IMR-90 (cell line): ENCODE measurements at regions not wholly inside any gene's neighbourhood (a gene's known extent, or its start where the extent isn't known, plus 50 kb on each side); places are given as distances from the start of the nearest gene placed in this dataset.

Experiments
- ATAC-seq: fragments of 200-7000 bp; cut with Tn5 transposase; 2 replicates; pipeline ENCODE4 v1.9.1; 2020; ENCODE audit warnings: low read depth, mild to moderate bottlenecking, moderate library complexity
- BruUV-seq: library from RNA; stranded (reverse); fragments of 400-500 nt; replicated peaks from 2 replicates; lab custom pipeline; 2021; lab: Mats Ljungman, UMichigan
- CTCF ChIA-PET: fragments of 300-600 bp; formaldehyde crosslinking; extraction: SDS; loops from one replicate; lab custom pipeline; 2021; ENCODE audit warnings: antibody characterized with exemption; lab: Yijun Ruan, JAX
- POLR2A ChIA-PET: fragments of 300-600 bp; sonication (Branson Sonifier 250); formaldehyde crosslinking; loops from one replicate; lab custom pipeline; 2022; ENCODE audit warnings: antibody characterized with exemption; ENCODE audit not compliant: unreplicated experiment; lab: Charles Lee
- DNase-seq: peaks from one replicate; pipeline ENCODE4 v3.0.0; 2013
- H2AFZ ChIP-seq: replicated peaks from 2 replicates; pipeline ENCODE3; 2013; ENCODE audit warnings: low read length, mild to moderate bottlenecking; ENCODE audit not compliant: poor library complexity
- H2AK5ac ChIP-seq: 2 replicates; pipeline ENCODE4 v1.6.1; 2013; ENCODE audit warnings: low read depth, low read length, inconsistent platforms
- H2AK9ac ChIP-seq: replicated peaks from 2 replicates; pipeline ENCODE3; 2013; ENCODE audit warnings: mild to moderate bottlenecking, low read depth, low read length, moderate library complexity; ENCODE audit not compliant: poor library complexity
- H2BK120ac ChIP-seq: 2 replicates; pipeline ENCODE4 v1.6.1; 2013; ENCODE audit warnings: low read depth, low read length, inconsistent platforms
- H2BK15ac ChIP-seq: 3 replicates; pipeline ENCODE4 v1.6.1; 2013; ENCODE audit warnings: low read depth, low read length, inconsistent platforms
- H2BK20ac ChIP-seq: 2 replicates; pipeline ENCODE4 v1.6.1; 2013; ENCODE audit warnings: low read depth, mild to moderate bottlenecking, inconsistent platforms, low read length, moderate library complexity
- H2BK5ac ChIP-seq: 2 replicates; pipeline ENCODE4 v1.6.1; 2013; ENCODE audit warnings: mild to moderate bottlenecking, low read depth, low read length, inconsistent platforms; ENCODE audit not compliant: poor library complexity, severe bottlenecking
- H3K14ac ChIP-seq: replicated peaks from 2 replicates; pipeline ENCODE4 v1.6.1; 2013; ENCODE audit warnings: low read depth, low read length, inconsistent platforms
- H3K18ac ChIP-seq: 2 replicates; pipeline ENCODE4 v1.6.1; 2013; ENCODE audit warnings: low read depth, low read length, control low read depth
- H3K23ac ChIP-seq: 2 replicates; pipeline ENCODE4 v1.6.1; 2013; ENCODE audit warnings: low read depth, low read length, inconsistent platforms
- H3K27ac ChIP-seq: 2 replicates; pipeline ENCODE4 v1.5.1; 2013; ENCODE audit warnings: mild to moderate bottlenecking, control low read depth, low read length; ENCODE audit not compliant: insufficient read depth
- H3K27me3 ChIP-seq: 2 replicates; pipeline ENCODE4 v1.6.1; 2013; ENCODE audit warnings: low read length; ENCODE audit not compliant: control insufficient read depth, insufficient read depth
- H3K36me3 ChIP-seq: 2 replicates; pipeline ENCODE4 v1.6.1; 2013; ENCODE audit warnings: low read length, mixed read lengths; ENCODE audit not compliant: control insufficient read depth, insufficient read depth
- H3K4ac ChIP-seq: 2 replicates; pipeline ENCODE4 v1.6.1; 2013; ENCODE audit warnings: low read depth, low read length, inconsistent platforms
- H3K4me1 ChIP-seq: 2 replicates; pipeline ENCODE4 v1.6.1; 2013; ENCODE audit warnings: low read length, mixed read lengths; ENCODE audit not compliant: control insufficient read depth, insufficient read depth
- H3K4me2 ChIP-seq: 2 replicates; pipeline ENCODE4 v1.6.1; 2013; ENCODE audit warnings: low read depth, mild to moderate bottlenecking, control low read depth, low read length, moderate library complexity
- H3K4me3 ChIP-seq: 2 replicates; pipeline ENCODE4 v1.5.1; 2013; ENCODE audit warnings: low read depth, mild to moderate bottlenecking, control low read depth, low read length, moderate library complexity; ENCODE audit not compliant: insufficient read depth
- H3K56ac ChIP-seq: 2 replicates; pipeline ENCODE4 v1.6.1; 2013; ENCODE audit warnings: low read length, inconsistent platforms; ENCODE audit not compliant: insufficient read depth; ENCODE audit errors: extremely low read depth
- H3K79me1 ChIP-seq, 2 experiments: 2 replicates each; pipeline ENCODE4 v1.6.1; 2013; ENCODE audit warnings: low read length in 2 of 2, inconsistent platforms in 1 of 2, low read depth in 1 of 2
- H3K9ac ChIP-seq: 2 replicates; pipeline ENCODE4 v1.6.1; 2013; ENCODE audit warnings: low read depth, low read length, control low read depth
- H3K9me1 ChIP-seq: 2 replicates; pipeline ENCODE4 v1.6.1; 2013; ENCODE audit warnings: low read length, inconsistent platforms; ENCODE audit not compliant: insufficient read depth
- H3K9me3 ChIP-seq: 2 replicates; pipeline ENCODE4 v1.6.1; 2013; ENCODE audit warnings: low read length; ENCODE audit not compliant: control insufficient read depth, insufficient read depth
- H4K20me1 ChIP-seq: 2 replicates; pipeline ENCODE4 v1.6.1; 2013; ENCODE audit warnings: low read length, inconsistent platforms; ENCODE audit not compliant: insufficient read depth
- H4K5ac ChIP-seq: 2 replicates; pipeline ENCODE4 v1.6.1; 2013; ENCODE audit warnings: mild to moderate bottlenecking, low read depth, low read length, control low read depth
- H4K8ac ChIP-seq, 2 experiments: 2 replicates each; pipeline ENCODE4 v1.6.1; 2013; ENCODE audit warnings: low read depth in 2 of 2, low read length in 2 of 2, control low read depth in 1 of 2, inconsistent platforms in 1 of 2
- H4K91ac ChIP-seq: 2 replicates; pipeline ENCODE4 v1.6.1; 2013; ENCODE audit warnings: low read depth, low read length, inconsistent platforms; ENCODE audit not compliant: insufficient read depth
- BHLHE40 ChIP-seq: fragments of 150-350 bp; IDR thresholded peaks from 2 replicates; pipeline ENCODE4 v1.6.1; 2016; ENCODE audit warnings: mild to moderate bottlenecking, low read depth, low read length
- CEBPB ChIP-seq: IDR thresholded peaks from 2 replicates; pipeline ENCODE4 v1.6.1; 2012; ENCODE audit warnings: low read depth, low read length, improper control_type of control experiment
- CHD1 ChIP-seq: IDR thresholded peaks from 2 replicates; pipeline ENCODE4 v1.6.1; 2012; ENCODE audit warnings: low read depth, low read length, improper control_type of control experiment
- MAFK ChIP-seq: IDR thresholded peaks from 2 replicates; pipeline ENCODE4 v1.6.1; 2012; ENCODE audit warnings: low read depth, low read length, improper control_type of control experiment
- MXI1 ChIP-seq: IDR thresholded peaks from 2 replicates; pipeline ENCODE4 v1.6.1; 2012; ENCODE audit warnings: low read depth, mild to moderate bottlenecking, low read length, moderate library complexity, borderline replicate concordance
- NFE2L2 ChIP-seq: fragments of 150-350 bp; IDR thresholded peaks from 2 replicates; pipeline ENCODE4 v1.6.1; 2016; ENCODE audit warnings: low read depth, mild to moderate bottlenecking, low read length
- POLR2A ChIP-seq: IDR thresholded peaks from 2 replicates; pipeline ENCODE4 v1.6.1; 2012; ENCODE audit warnings: mild to moderate bottlenecking, low read depth, low read length
- RAD21 ChIP-seq: IDR thresholded peaks from 2 replicates; pipeline ENCODE4 v1.6.1; 2012; ENCODE audit warnings: low read length, improper control_type of control experiment
- RCOR1 ChIP-seq: IDR thresholded peaks from 2 replicates; pipeline ENCODE4 v1.6.1; 2012; ENCODE audit warnings: mild to moderate bottlenecking, low read length, improper control_type of control experiment; ENCODE audit not compliant: insufficient replicate concordance
- RFX5 ChIP-seq: IDR thresholded peaks from 2 replicates; pipeline ENCODE4 v1.8.0; 2012; ENCODE audit warnings: low read depth, mild to moderate bottlenecking, low read length, moderate library complexity
- SMC3 ChIP-seq: fragments of 150-350 bp; IDR thresholded peaks from 2 replicates; pipeline ENCODE4 v1.6.1; 2016; ENCODE audit warnings: low read depth, mild to moderate bottlenecking, antibody characterized with exemption, low read length, moderate library complexity
- WGBS, 2 experiments: methylation state at CpG; one replicate each; pipeline versions ENCODE4 v1.1.5 to v1.1.7; 2013; ENCODE audit warnings: missing lambda C conversion rate in 2 of 2; ENCODE audit not compliant: insufficient read length in 1 of 2; ENCODE audit errors: extremely low coverage in 2 of 2; 5-methylcytosine and 5-hydroxymethylcytosine counted together
- dilution Hi-C: fragments of 300-500 bp; cut with HindIII; formaldehyde crosslinking; loops from one replicate; pipeline ENCODE4 v1.14.3; 2018; ENCODE audit warnings: low sequenced_read_pairs; ENCODE audit not compliant: unreplicated experiment
- in situ Hi-C: fragments of 300-500 bp; cut with MboI; formaldehyde crosslinking; loops from 3 replicates; pipeline ENCODE4 v1.14.3; 2019; ENCODE audit warnings: low sequenced_read_pairs, inconsistent platforms, mixed read lengths
- intact Hi-C: fragments of 100-400 bp; cut with micrococcal nuclease; formaldehyde crosslinking; loops from 2 replicates; pipeline ENCODE4 v1.10.0; 2022
- TF ChIP-seq, protein P1 (sequence below): fragments of 150-350 bp; IDR thresholded peaks from 2 replicates; pipeline ENCODE4 v1.6.1; 2017; ENCODE audit warnings: mild to moderate bottlenecking, antibody characterized with exemption, low read length, low read depth

GRCh38 chr18:28469946-28470345 is 293.0 kb upstream of the CDH2 start:
- POLR2A ChIA-PET, result no interaction called here
- no peak for ATAC-seq
- Histone ChIP-seq H3K56ac (no peak overlapping the region), H2AFZ (no peak overlapping the region), H3K4me2 (no peak overlapping the region), H2AK5ac (no peak overlapping the region), H3K4me1 (no peaks in the 10 kb centered on the region), H4K8ac (no peak overlapping the region), H2BK20ac (no peak overlapping the region), H3K9me3 (no peaks in the 10 kb centered on the region), H3K4me3 (no peak overlapping the region), H3K23ac (no peak overlapping the region), H2BK5ac (no peak overlapping the region), H3K79me1 (no peaks in the 10 kb centered on the region), H3K27ac (no peak overlapping the region), H3K14ac (no peak overlapping the region), H3K9ac (no peak overlapping the region), H3K27me3 (no peaks in the 10 kb centered on the region), H3K9me1 (no peaks in the 10 kb centered on the region), H4K5ac (no peak overlapping the region), H3K36me3 (no peaks in the 10 kb centered on the region), H3K18ac (no peak overlapping the region), H4K20me1 (no peaks in the 10 kb centered on the region), H3K4ac (no peak overlapping the region), H2BK15ac (no peak overlapping the region), H2AK9ac (no peak overlapping the region), H2BK120ac (no peak overlapping the region), H4K91ac (no peak overlapping the region)
- dilution Hi-C loops (no loop called here), in situ Hi-C loops (no loop called here), intact Hi-C loops (no loop called here)
- no peak for DNase-seq
- CTCF ChIA-PET, result no interaction called here
- BruUV-seq, result no TSS peak
- WGBS, 2 experiments, result no CpG with 5 or more reads among the region's 2 CpGs
- TF ChIP-seq NFE2L2 (no peak), RAD21 (no peak), POLR2A (no peak), CEBPB (no peak), RCOR1 (no peak), SMC3 (no peak), MXI1 (no peak), BHLHE40 (no peak), CHD1 (no peak), MAFK (no peak), RFX5 (no peak)
- TF ChIP-seq, protein P1, sequence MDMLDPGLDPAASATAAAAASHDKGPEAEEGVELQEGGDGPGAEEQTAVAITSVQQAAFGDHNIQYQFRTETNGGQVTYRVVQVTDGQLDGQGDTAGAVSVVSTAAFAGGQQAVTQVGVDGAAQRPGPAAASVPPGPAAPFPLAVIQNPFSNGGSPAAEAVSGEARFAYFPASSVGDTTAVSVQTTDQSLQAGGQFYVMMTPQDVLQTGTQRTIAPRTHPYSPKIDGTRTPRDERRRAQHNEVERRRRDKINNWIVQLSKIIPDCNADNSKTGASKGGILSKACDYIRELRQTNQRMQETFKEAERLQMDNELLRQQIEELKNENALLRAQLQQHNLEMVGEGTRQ, result no peak
